HG03039 (cell line): ENCODE measurements at regions not wholly inside any gene's neighbourhood (a gene's known extent, or its start where the extent isn't known, plus 50 kb on each side); places are given as distances from the start of the nearest gene placed in this dataset.

Source experiments
- ATAC-seq: cut with Tn5 transposase; IDR thresholded peaks from one replicate; pipeline ENCODE4 v1.9.1; 2021; ENCODE audit warnings: mild to moderate bottlenecking, moderate library complexity; ENCODE audit not compliant: unreplicated experiment

GRCh38 chr3:190790185-190790584 lies 72.3 kb downstream of the GMNC start:
- ATAC-seq = no peak

GRCh38 chr3:190786898-190787297 lies 75.6 kb downstream of the GMNC start:
- no peak for ATAC-seq

DNA sequence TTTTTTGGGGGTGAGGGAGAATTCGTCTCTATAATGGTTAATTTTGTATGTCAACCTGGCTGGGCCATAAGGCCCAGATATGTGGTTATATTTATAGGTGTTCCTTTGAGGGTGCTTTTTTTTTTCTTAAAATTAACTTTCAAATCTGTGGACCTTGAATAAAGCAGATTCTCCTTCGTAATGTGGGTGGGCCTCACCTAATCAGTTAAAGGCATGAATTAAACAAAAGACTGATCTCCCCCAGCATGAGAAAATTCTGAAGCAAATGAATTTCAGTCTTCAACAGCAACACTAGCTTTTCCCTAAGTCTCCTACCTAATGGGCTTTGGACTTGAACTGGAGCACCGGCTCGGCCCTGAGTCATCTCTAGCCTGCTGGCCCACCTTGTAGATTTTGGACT lies 77.4 kb downstream of the GMNC start:
- no peak for ATAC-seq

DNA sequence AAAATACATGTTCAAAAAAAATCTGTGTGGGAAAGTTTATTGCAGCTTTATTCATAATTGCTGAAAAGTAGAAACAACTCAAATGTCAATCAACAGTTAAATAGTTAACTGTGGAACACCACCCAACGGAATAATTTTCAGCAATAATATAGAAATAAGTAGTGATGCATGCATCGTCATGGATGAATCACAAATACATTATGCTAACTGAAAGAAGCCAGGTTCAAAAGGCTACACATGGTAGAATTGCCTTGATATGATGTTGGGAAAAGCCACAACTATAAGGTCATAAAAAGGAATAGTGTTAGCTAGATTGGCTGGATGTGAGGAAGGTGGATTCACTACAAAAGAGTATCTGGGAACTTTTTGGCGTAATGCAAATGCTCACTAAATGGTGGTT lies 82.0 kb downstream of the GMNC start:
- no peak for ATAC-seq

- no peak for ATAC-seq
These were observed 87.9 kb downstream of the GMNC start for GRCh38 chr3:190774633-190775032.

DNA sequence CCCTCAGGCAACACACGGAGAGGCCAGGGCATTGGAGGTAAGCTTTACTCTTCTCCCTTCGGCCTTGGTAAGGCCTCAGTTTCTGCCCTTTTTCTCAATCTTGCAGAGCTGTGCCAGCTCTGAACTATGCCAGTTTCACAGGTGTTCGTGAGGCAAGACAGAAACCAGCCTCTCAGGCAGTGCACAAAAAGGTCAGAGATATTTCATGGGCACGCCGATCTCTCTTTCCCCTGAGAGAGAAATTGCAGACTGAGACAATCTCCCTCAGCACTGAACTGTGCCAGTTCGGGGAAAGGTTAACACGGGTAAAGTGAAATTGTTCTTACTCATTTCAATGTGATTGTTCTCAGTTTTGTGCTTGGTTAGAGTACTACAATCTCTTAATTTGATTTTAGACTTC lies 88.5 kb downstream of the GMNC start:
- ATAC-seq = no peak

- no peak for ATAC-seq
These were observed 89.7 kb downstream of the GMNC start for GRCh38 chr3:190772831-190773230.

DNA sequence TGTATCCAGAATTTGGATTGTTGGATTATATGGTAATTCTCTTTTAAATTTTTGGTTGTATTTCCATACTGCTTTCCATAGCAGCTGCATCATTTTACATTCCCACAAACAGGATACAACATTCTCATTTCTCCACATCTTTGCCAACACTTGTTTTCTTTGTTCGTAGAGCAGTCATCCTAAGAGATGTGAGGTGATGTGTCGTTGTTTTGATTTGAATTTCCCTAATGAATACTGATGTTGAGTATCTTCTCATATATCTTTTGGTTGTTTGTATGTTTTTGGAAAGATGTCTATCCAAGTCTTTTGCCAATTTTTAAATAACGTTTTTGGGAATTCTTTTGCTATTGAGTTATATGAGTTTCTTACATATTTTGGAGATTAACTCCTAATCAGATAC lies 93.6 kb downstream of the GMNC start:
- no peak for ATAC-seq

- no peak for ATAC-seq
These were observed 94.6 kb downstream of the GMNC start for GRCh38 chr3:190767851-190768250.

GRCh38 chr3:190764231-190765134 lies 98.0 kb downstream of the GMNC start:
- no peak for ATAC-seq

DNA sequence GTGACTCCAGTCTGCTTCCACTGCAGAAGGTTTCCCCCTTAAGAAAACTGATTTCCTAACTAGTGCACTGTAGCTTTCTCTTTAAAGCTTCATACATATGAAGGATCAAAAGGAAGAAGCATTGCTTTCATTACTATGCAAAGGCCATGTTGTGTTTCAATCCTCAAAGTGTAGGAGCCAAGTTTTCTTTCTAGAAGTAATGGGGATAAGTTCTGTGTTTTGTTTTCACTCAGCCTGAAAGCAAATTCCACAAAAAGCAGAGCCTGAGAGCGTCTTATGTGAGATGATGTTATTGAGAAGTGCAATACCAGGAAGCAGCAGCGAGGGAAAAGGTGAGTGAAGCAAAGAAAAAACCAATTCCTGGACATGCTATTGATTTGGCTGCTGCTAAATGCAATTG lies 99.7 kb downstream of the GMNC start:
- ATAC-seq = no peak

DNA sequence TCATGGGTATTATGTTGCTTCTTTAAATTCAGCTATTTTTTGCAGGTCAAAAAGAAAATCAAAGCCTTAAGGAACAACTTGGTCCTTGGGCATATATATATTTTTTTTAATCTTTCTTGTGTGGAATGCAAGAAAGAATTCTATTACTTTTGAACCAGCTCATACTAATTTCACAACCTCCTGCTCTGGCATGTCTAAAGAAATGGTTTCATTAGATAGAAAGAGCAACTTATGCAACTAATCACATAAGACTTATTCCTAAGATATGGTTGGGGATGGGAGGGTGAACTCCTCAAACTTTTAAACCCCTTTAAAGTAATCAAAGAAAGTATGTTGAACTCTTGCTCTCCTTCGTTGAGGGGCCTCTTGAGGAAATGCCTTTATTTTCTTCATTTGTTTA lies 114.9 kb downstream of the GMNC start:
- no peak for ATAC-seq

DNA sequence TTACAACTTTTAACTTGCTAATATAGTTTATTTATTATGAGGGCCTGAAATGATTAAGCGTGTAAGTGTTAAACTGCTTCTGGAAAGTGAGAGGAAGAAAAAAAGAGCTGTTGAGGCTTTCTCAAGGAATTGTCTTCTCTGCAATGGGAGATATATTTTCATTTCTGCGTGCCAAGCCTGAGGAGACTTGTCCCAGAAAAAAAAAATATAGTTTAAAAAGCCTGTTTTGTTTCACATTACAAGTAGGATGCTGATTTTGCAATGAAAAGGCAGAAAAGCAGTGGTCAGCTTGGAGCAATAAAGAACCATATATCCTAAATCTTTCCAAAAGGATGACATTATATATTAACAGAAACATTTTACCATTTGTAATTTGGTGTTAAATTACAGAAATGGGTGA lies 115.5 kb downstream of the GMNC start:
- ATAC-seq = no peak

GRCh38 chr3:190746531-190746930 lies 116.0 kb downstream of the GMNC start:
- no peak for ATAC-seq

DNA sequence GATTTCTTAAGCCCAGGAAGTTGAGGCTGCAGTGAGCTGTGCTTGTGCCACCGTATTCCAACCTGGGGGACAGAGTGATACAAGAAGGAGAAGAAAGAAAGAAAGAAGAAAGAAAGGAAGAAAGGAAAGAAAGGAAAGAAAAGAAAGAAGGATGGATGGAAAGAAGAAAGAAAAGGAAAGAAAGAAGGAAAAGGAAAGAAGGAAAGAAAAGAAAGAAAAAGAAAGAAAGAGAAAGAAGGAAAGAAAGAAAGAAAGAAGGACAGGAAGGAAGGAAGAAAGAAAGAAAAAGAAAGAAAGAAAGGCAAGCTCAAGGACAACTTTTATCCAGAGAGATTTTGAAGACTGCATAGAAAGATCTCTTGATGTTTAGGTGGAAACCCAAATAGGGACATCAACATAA lies 120.7 kb downstream of the GMNC start:
- no peak for ATAC-seq

- ATAC-seq = no peak
These were observed 122.8 kb downstream of the GMNC start for GRCh38 chr3:190739641-190740185.

DNA sequence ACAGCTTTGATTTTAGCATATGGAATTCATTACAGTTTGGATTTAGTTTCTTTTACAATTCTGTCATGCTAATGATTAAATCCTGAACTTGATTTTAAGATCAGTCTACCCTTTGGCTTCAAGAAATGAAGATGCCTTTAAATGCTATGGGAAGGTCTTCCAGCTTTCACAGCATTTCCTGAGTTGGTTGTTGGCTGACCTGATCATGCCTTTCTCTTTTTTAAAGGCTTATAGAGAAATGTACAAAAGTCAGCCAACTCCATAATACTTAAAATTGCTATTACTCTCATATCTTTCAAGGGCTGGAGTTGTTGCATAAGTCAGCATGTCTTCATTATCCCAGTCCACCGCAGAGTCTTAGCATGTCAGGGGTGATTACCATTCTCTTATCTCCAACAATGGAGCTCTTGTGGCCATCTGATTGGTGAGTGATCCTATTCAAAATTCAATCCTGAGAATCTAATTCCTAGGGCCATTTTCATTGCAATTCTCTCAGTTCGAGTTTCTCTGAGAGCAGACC lies 123.8 kb downstream of the GMNC start:
- no peak for ATAC-seq

GRCh38 chr3:190737446-190737845 lies 125.0 kb downstream of the GMNC start:
- ATAC-seq = no peak

- ATAC-seq = no peak
These were observed 128.0 kb downstream of the GMNC start for GRCh38 chr3:190734490-190734889.

DNA sequence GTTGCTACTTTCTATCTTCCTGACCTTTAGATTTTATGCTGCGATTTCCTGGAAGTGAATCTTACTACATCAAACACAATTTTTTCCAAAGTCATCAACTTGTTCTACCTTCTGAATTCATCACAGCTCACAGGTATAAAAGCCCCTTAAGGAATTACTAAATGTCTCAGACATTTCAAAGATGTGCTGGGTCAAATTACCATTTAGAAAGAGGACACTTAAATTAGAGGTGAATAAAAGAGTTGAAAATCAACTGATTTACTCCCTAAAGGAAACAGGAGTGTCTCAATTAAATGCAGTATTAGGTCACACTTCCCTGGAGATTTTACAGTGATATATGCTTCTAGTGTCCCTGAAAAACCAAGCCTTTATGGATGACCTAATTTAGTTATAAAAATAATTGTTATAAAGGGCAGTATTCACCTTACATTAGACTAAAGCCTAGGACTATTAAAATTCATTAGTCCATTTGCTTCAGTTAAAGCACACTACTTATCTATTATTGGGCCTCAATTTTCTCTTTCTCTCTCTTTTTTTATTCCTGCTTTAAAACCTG lies 128.8 kb downstream of the GMNC start:
- ATAC-seq = no peak

DNA sequence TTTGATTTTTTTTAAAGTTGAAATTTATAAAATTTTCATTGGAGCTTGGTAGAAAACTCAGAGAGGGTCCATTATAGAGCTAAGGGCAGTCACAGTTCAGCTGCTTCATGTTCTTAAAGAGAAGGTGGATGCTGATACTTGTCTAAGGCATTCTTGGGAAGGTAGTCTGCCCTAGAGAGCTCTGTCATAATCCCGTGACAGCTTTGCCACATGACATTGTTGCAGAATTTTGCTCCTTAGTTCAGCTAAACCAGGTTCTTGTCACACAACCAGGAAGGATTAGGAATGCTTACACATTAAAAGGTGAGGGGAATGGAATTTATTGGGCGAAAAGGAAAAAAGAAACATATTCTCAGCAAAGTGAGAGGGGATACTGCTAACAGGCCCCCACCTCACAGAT lies 130.9 kb downstream of the GMNC start:
- no peak for ATAC-seq

DNA sequence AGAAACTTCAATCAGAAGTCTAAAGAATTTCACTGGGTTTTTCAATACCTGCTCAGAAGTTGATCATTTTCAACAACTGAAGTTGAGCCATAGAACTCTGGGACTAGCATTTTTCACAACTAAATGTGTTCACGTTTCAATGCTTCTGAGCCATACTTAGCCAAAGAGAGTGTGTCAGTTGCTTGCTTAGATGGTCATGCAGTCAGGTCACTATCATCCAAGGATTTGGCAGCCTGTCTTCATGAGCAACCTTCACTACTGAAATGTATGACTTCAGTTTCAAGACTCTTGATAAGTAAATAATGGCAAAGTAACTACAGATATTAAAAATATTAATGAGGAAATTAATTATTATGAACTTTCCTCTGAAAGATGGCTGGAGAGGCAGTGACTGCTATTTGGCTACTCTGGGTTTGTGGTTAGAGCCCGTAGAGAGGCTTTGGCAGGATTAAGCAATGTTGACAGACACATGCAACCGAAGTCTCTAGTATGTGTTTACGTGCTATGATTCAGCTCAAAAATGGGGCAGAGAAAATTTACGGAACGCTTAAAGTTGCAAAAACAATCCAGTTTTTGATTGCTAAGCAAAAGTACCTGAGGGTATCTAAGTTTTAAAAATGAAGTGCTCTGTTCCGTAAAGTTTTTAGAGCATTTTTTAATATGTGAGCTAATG lies 133.8 kb downstream of the GMNC start:
- no peak for ATAC-seq
